Omental fat pad (tissue), 3 donors: ENCODE measurements at regions not wholly inside any gene's neighbourhood (a gene's known extent, or its start where the extent isn't known, plus 50 kb on each side); places are given as distances from the start of the nearest gene placed in this dataset.

Source experiments
- ATAC-seq: fragments of 150-250 bp; one replicate; pipeline ENCODE4 v1.9.1; 2016; ENCODE audit warnings: mild to moderate bottlenecking, moderate library complexity; ENCODE audit not compliant: low FRiP score
- DNase-seq: peaks from one replicate; pipeline ENCODE4 v3.0.0-alpha.2; 2019; ENCODE audit warnings: low spot score
- TF ChIP-seq, protein P1 (sequence below), 3 donors: fragments of 450-650 bp; IDR thresholded peaks; one replicate each; pipeline ENCODE4 v1.5.1; 2016 to 2017; ENCODE audit warnings: antibody characterized with exemption in 3 of 3, mild to moderate bottlenecking in 3 of 3, moderate library complexity in 2 of 3

DNA sequence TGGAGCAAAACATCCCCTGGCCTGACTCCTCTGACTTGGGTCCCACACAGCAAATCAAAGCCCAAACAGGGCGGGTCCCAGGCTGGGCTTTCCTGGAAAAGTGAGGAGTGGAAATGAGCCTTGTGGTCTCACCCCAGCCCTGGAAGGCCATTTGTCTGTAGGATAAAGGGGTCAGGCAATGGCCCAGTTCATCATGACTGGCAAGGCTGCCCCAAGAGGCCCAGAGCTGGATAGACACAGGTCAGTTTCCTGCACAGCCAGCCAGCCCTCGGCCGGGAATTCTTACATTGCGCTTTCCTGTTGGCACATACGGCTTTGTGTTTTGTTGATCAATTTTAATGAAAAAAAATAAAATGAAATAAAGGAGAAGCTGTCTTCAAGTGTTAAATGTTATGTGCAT lies 174.3 kb downstream of the TSHZ3 start:
- DNase-seq (no peak), ATAC-seq (no peak)
- TF ChIP-seq, protein P1, sequence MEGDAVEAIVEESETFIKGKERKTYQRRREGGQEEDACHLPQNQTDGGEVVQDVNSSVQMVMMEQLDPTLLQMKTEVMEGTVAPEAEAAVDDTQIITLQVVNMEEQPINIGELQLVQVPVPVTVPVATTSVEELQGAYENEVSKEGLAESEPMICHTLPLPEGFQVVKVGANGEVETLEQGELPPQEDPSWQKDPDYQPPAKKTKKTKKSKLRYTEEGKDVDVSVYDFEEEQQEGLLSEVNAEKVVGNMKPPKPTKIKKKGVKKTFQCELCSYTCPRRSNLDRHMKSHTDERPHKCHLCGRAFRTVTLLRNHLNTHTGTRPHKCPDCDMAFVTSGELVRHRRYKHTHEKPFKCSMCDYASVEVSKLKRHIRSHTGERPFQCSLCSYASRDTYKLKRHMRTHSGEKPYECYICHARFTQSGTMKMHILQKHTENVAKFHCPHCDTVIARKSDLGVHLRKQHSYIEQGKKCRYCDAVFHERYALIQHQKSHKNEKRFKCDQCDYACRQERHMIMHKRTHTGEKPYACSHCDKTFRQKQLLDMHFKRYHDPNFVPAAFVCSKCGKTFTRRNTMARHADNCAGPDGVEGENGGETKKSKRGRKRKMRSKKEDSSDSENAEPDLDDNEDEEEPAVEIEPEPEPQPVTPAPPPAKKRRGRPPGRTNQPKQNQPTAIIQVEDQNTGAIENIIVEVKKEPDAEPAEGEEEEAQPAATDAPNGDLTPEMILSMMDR (IDR thresholded peaks at IDR 0.05), result no peak

DNA sequence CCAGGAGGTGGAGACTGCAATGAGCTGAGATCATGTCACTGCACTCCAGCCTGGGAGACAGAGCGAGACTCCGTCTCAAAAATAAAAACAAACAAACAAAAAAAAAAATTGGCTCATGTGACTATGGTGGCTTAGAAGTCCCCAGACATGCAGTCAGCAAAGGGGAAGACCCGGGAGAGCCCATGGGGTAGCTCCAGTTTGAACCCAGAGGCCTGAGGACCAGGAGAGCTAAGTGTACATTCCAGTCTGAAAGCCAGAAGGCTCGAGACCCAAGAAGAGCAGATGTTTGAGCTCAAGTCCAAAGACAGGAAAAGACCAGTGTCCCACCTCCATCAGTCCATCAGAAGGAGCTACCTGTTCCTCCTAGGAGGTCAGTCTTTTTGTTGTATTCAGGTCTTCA lies 175.2 kb downstream of the TSHZ3 start:
- no peak for ATAC-seq
- DNase-seq, result no peak
- TF ChIP-seq, protein P1 (IDR thresholded peaks at IDR 0.05), result no peak

DNA sequence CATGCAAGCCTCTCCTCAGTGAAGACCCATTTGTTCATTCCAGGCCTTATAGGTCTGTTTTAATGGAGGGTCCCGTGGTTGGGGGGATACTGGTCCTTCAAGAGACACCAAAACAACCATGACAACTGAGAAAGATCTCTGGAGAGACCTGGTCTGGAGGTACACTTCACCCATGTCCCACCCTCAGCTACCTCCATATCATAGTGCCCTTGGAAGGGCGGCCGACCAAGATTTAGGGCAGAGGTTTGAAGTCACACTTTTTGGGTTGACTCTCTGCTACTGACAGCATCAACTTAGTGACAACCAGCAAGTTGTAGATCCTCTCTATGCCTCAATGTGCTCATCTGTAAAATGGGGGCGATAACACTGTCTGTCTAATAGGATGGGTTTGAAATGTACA lies 177.3 kb downstream of the TSHZ3 start:
- DNase-seq (no peak), ATAC-seq (no peak)
- TF ChIP-seq, protein P1 (IDR thresholded peaks at IDR 0.05), result no peak

DNA sequence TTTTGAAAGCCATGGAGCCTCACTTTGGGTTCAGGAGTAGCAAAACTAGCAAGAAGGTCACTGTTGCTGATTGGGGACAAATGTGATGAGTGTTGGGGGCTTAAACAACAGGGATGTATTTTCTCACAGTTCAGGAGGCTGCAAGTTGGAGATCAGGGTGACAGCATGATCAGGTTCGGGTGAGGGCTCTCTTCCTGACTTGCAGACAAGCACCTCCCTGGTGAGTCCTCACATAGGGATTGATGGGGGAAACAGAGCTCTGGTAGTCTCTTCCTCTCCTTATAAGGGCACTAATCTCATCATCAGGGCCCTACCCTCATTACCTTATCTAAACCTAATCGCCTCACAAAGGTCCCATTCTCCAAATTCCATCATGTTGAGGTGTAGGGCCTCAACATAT lies 179.2 kb downstream of the TSHZ3 start:
- ATAC-seq (no peak), DNase-seq (no peak)

DNA sequence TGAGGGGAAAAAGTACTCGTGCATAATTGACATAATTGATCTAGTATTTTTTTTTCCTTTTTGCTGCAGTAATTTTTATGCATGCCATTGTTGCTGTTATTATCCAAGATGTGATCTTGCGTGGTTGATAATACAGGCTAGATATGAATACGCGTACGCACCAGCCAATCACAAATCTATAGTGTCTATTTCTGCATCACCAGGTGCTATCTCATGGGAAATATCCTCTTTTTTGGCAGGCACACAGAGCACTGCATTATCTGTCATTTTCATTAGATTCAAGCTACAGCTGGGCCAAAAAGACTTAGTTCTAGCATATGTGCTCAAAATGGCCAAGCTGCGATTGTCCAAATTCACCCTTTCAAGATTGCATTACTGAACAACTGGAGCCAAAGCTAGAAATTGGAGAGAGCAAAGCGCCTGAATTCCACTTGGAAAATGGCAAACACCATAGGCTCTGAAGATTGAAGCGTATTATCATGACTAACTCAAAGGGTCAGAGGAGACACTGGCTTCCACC lies 181.1 kb downstream of the TSHZ3 start:
- ATAC-seq (no peak), DNase-seq (no peak)
- TF ChIP-seq, protein P1 (IDR thresholded peaks at IDR 0.05), result no peak

More for the DNA sequence above, 179.2 kb downstream of the TSHZ3 start:
- TF ChIP-seq, protein P1 (IDR thresholded peaks at IDR 0.05), result no peak

DNA sequence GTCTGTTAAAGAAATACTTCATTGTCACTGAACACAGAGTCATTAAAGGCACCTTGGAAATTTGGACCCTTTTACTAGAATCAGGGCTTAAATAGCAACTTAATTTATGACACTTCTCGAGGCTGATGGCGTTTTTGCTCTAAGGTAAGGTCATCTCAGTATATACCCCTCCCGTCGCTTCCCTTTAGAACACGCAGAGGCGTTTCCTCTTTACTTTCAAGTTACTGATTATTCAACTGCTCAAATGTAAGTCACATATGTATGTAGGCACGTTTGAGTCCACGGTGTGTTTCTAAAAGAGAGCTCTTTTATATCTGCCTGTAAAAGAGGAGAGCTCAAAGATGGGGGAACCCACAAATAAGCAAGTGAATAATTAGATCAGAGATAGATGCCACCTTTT lies 181.5 kb downstream of the TSHZ3 start:
- no peak for ATAC-seq
- no peak for DNase-seq
- TF ChIP-seq, protein P1 (IDR thresholded peaks at IDR 0.05), result no peak

DNA sequence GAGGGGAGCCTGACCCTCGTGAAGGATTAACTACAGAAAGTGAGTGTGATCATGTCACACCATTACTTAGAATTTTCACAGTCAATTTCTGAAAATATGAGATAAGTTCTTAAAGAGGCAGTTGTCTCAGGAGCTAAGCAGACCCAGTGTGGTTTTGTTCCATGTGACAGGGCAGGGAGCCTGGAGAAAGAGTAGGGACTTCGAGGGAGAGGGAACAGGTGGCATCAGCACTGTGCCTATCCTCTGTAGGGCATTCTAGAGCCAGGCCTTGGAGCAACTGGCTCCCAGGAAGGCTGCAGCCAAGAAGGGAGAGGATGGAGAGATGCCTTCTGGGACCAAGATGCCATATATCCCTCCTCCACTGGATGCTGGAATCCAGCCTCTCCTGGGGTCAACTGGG lies 183.0 kb downstream of the TSHZ3 start:
- TF ChIP-seq, protein P1 (IDR thresholded peaks at IDR 0.05), result no peak
- ATAC-seq, result no peak
- no peak for DNase-seq
